ENCODE measurements at regions not wholly inside any gene's neighbourhood (a gene's known extent, or its start where the extent isn't known, plus 50 kb on each side); places are given as distances from the start of the nearest gene placed in this dataset.

GRCh38 chr11:127454856-127455255, 454.3 kb upstream of the KIRREL3 start:
- DNase-seq = no peak
- Histone ChIP-seq H3K36me3 (no peaks in the 10 kb centered on the region), H3K4me1 (no peaks in the 10 kb centered on the region), H3K4me3 (no peak overlapping the region), H3K27me3 (no peaks in the 10 kb centered on the region), H3K27ac (no peak overlapping the region), H3K9me3 (replicated peaks) (no peaks in the 10 kb centered on the region)

GRCh38 chr11:127452533-127452932, 452.0 kb upstream of the KIRREL3 start:
- Histone ChIP-seq H3K9me3 (replicated peaks) (no peaks in the 10 kb centered on the region), H3K4me1 (no peaks in the 10 kb centered on the region), H3K4me3 (no peak overlapping the region), H3K36me3 (no peaks in the 10 kb centered on the region), H3K27me3 (no peaks in the 10 kb centered on the region), H3K27ac (no peak overlapping the region)
- DNase-seq = no peak

GRCh38 chr11:127451861-127452260, 451.3 kb upstream of the KIRREL3 start:
- H3K27me3 ChIP-seq = no peaks in the 10 kb centered on the region
- no peak overlapping the region for H3K4me3 ChIP-seq
- no peaks in the 10 kb centered on the region for H3K36me3 ChIP-seq
- no peak for DNase-seq
- H3K27ac ChIP-seq = no peak overlapping the region
- no peaks in the 10 kb centered on the region for H3K4me1 ChIP-seq
- H3K9me3 ChIP-seq (replicated peaks) = no peaks in the 10 kb centered on the region

GRCh38 chr11:127448101-127448500, 447.5 kb upstream of the KIRREL3 start:
- DNase-seq = no peak
- H3K4me3 ChIP-seq = no peak overlapping the region
- H3K27me3 ChIP-seq = no peaks in the 10 kb centered on the region
- H3K4me1 ChIP-seq = no peaks in the 10 kb centered on the region
- no peaks in the 10 kb centered on the region for H3K9me3 ChIP-seq (replicated peaks)
- H3K36me3 ChIP-seq = no peaks in the 10 kb centered on the region
- H3K27ac ChIP-seq = no peak overlapping the region

GRCh38 chr11:127445476-127445875, 444.9 kb upstream of the KIRREL3 start:
- Histone ChIP-seq H3K27ac (no peak overlapping the region), H3K9me3 (replicated peaks) (no peaks in the 10 kb centered on the region), H3K4me3 (no peak overlapping the region), H3K36me3 (no peaks in the 10 kb centered on the region), H3K27me3 (no peaks in the 10 kb centered on the region), H3K4me1 (no peaks in the 10 kb centered on the region)
- DNase-seq = peak; percentile 2 to 21

- H3K27ac ChIP-seq = no peak overlapping the region
- no peaks in the 10 kb centered on the region for H3K9me3 ChIP-seq (replicated peaks)
- H3K27me3 ChIP-seq = no peaks in the 10 kb centered on the region
- H3K4me1 ChIP-seq = no peaks in the 10 kb centered on the region
- H3K4me3 ChIP-seq = no peak overlapping the region
- DNase-seq = no peak
- no peaks in the 10 kb centered on the region for H3K36me3 ChIP-seq
Measured at GRCh38 chr11:127443297-127443696, 442.7 kb upstream of the KIRREL3 start.

GRCh38 chr11:127440616-127441015, 440.0 kb upstream of the KIRREL3 start:
- Histone ChIP-seq H3K36me3 (no peaks in the 10 kb centered on the region), H3K4me3 (no peak overlapping the region), H3K27me3 (no peaks in the 10 kb centered on the region), H3K27ac (no peak overlapping the region), H3K9me3 (replicated peaks) (no peaks in the 10 kb centered on the region), H3K4me1 (no peaks in the 10 kb centered on the region)
- no peak for DNase-seq

GRCh38 chr11:127425281-127425680, 424.7 kb upstream of the KIRREL3 start:
- H3K9me3 ChIP-seq (replicated peaks) = no peaks in the 10 kb centered on the region
- no peaks in the 10 kb centered on the region for H3K4me1 ChIP-seq
- no peaks in the 10 kb centered on the region; the same call in 1 of the 2 replicates for H3K27me3 ChIP-seq
- DNase-seq = no peak
- no peak overlapping the region for H3K4me3 ChIP-seq
- H3K27ac ChIP-seq = no peak overlapping the region
- no peaks in the 10 kb centered on the region for H3K36me3 ChIP-seq

GRCh38 chr11:127424661-127425060, 424.1 kb upstream of the KIRREL3 start:
- Histone ChIP-seq H3K4me3 (no peak overlapping the region), H3K27me3 (no peaks in the 10 kb centered on the region; the same call in 1 of the 2 replicates), H3K27ac (no peak overlapping the region), H3K36me3 (no peaks in the 10 kb centered on the region), H3K9me3 (replicated peaks) (no peaks in the 10 kb centered on the region), H3K4me1 (no peaks in the 10 kb centered on the region)
- no peak for DNase-seq

- no peaks in the 10 kb centered on the region for H3K36me3 ChIP-seq
- no peak overlapping the region for H3K4me3 ChIP-seq
- H3K9me3 ChIP-seq (replicated peaks) = no peaks in the 10 kb centered on the region
- H3K27ac ChIP-seq = no peak overlapping the region
- H3K4me1 ChIP-seq = no peaks in the 10 kb centered on the region
- no peaks in the 10 kb centered on the region for H3K27me3 ChIP-seq
- no peak for DNase-seq
Measured at GRCh38 chr11:127420139-127420538, 419.6 kb upstream of the KIRREL3 start.

- H3K4me3 ChIP-seq = no peak overlapping the region
- H3K27me3 ChIP-seq = no peaks in the 10 kb centered on the region
- H3K9me3 ChIP-seq (replicated peaks) = no peaks in the 10 kb centered on the region
- no peaks in the 10 kb centered on the region for H3K4me1 ChIP-seq
- DNase-seq = no peak
- no peak overlapping the region for H3K27ac ChIP-seq
- H3K36me3 ChIP-seq = no peaks in the 10 kb centered on the region
Measured at GRCh38 chr11:127412722-127413380, 412.3 kb upstream of the KIRREL3 start.

GRCh38 chr11:127412234-127412633, 411.7 kb upstream of the KIRREL3 start:
- DNase-seq = no peak
- Histone ChIP-seq H3K9me3 (replicated peaks) (no peaks in the 10 kb centered on the region), H3K36me3 (no peaks in the 10 kb centered on the region), H3K27me3 (no peaks in the 10 kb centered on the region), H3K4me3 (no peak overlapping the region), H3K4me1 (no peaks in the 10 kb centered on the region), H3K27ac (no peak overlapping the region)

- Histone ChIP-seq H3K36me3 (no peaks in the 10 kb centered on the region), H3K27me3 (no peaks in the 10 kb centered on the region), H3K4me3 (no peak overlapping the region), H3K27ac (no peak overlapping the region), H3K9me3 (replicated peaks) (no peaks in the 10 kb centered on the region), H3K4me1 (no peaks in the 10 kb centered on the region)
- DNase-seq = no peak
Measured at GRCh38 chr11:127411283-127411682, 410.7 kb upstream of the KIRREL3 start.

GRCh38 chr11:127395034-127395433, 394.5 kb upstream of the KIRREL3 start:
- Histone ChIP-seq H3K4me3 (no peak overlapping the region), H3K9me3 (replicated peaks) (no peaks in the 10 kb centered on the region), H3K36me3 (no peaks in the 10 kb centered on the region), H3K4me1 (no peaks in the 10 kb centered on the region), H3K27ac (no peak overlapping the region), H3K27me3 (no peaks in the 10 kb centered on the region)
- no peak for DNase-seq

- Histone ChIP-seq H3K9me3 (replicated peaks) (no peaks in the 10 kb centered on the region), H3K4me3 (no peak overlapping the region), H3K4me1 (no peaks in the 10 kb centered on the region), H3K27ac (no peak overlapping the region), H3K27me3 (no peaks in the 10 kb centered on the region), H3K36me3 (no peaks in the 10 kb centered on the region)
- no peak for DNase-seq
Measured at GRCh38 chr11:127393460-127393997, 393.0 kb upstream of the KIRREL3 start.

GRCh38 chr11:127392575-127392974, 392.0 kb upstream of the KIRREL3 start:
- Histone ChIP-seq H3K27me3 (no peaks in the 10 kb centered on the region), H3K9me3 (replicated peaks) (no peaks in the 10 kb centered on the region), H3K27ac (no peak overlapping the region), H3K4me1 (no peaks in the 10 kb centered on the region), H3K4me3 (no peak overlapping the region), H3K36me3 (no peaks in the 10 kb centered on the region)
- DNase-seq = no peak

All from SJCRH30 (cell line).